Trophoblast cell (in vitro differentiated cells and primary cell): ENCODE measurements at regions not wholly inside any gene's neighbourhood (a gene's known extent, or its start where the extent isn't known, plus 50 kb on each side); places are given as distances from the start of the nearest gene placed in this dataset.

Experiments
- DNase-seq, 2 donors: peaks; one replicate each; pipeline ENCODE4 v3.0.0-alpha.2; 2016
- H2AFZ ChIP-seq: 2 replicates; pipeline ENCODE4 v1.6.1; 2013; ENCODE audit warnings: low read length, moderate library complexity, mild to moderate bottlenecking; ENCODE audit not compliant: insufficient read depth, poor library complexity
- H2AK5ac ChIP-seq: 2 replicates; pipeline ENCODE4 v1.6.1; 2013; ENCODE audit warnings: mild to moderate bottlenecking, low read length
- H2BK120ac ChIP-seq: 2 replicates; pipeline ENCODE4 v1.6.1; 2013; ENCODE audit warnings: low read length, mild to moderate bottlenecking, moderate library complexity; ENCODE audit not compliant: insufficient read depth, poor library complexity
- H2BK12ac ChIP-seq: 2 replicates; pipeline ENCODE4 v1.6.1; 2013; ENCODE audit warnings: mild to moderate bottlenecking, low read length, moderate library complexity
- H2BK5ac ChIP-seq: 2 replicates; pipeline ENCODE4 v1.6.1; 2013; ENCODE audit warnings: low read length, low read depth, moderate library complexity, mild to moderate bottlenecking; ENCODE audit not compliant: poor library complexity
- H3K14ac ChIP-seq: 2 replicates; pipeline ENCODE4 v1.6.1; 2013; ENCODE audit warnings: mild to moderate bottlenecking, low read length
- H3K18ac ChIP-seq: 2 replicates; pipeline ENCODE4 v1.6.1; 2013; ENCODE audit warnings: mild to moderate bottlenecking, low read length
- H3K23ac ChIP-seq: 2 replicates; pipeline ENCODE4 v1.6.1; 2013; ENCODE audit warnings: low read length
- H3K27ac ChIP-seq: 2 replicates; pipeline ENCODE4 v1.5.1; 2013; ENCODE audit warnings: low read depth, mild to moderate bottlenecking, inconsistent platforms, low read length, moderate library complexity
- H3K27me3 ChIP-seq: 2 replicates; pipeline ENCODE4 v1.6.1; 2013; ENCODE audit warnings: inconsistent platforms, mild to moderate bottlenecking, low read length, moderate library complexity; ENCODE audit not compliant: insufficient read depth
- H3K36me3 ChIP-seq, 2 experiments: 1 replicate in 1 of 2; 2 replicates in 1 of 2; pipeline ENCODE4 v1.6.1; 2013; ENCODE audit warnings: low read length in 2 of 2, mild to moderate bottlenecking in 2 of 2, moderate library complexity in 1 of 2; ENCODE audit not compliant: insufficient read depth in 2 of 2, control insufficient read depth in 1 of 2
- H3K4ac ChIP-seq: 2 replicates; pipeline ENCODE4 v1.6.1; 2013; ENCODE audit warnings: low read depth, mild to moderate bottlenecking, low read length, moderate library complexity
- H3K4me1 ChIP-seq, 2 experiments: 1 replicate in 1 of 2; 2 replicates in 1 of 2; pipeline ENCODE4 v1.6.1; 2013; ENCODE audit warnings: low read length in 2 of 2, mild to moderate bottlenecking in 2 of 2, moderate library complexity in 1 of 2; ENCODE audit not compliant: insufficient read depth in 2 of 2, control insufficient read depth in 1 of 2
- H3K4me2 ChIP-seq: 2 replicates; pipeline ENCODE4 v1.6.1; 2013; ENCODE audit warnings: inconsistent platforms, mild to moderate bottlenecking, low read length, moderate library complexity
- H3K4me3 ChIP-seq: 2 replicates; pipeline ENCODE4 v1.5.1; 2013; ENCODE audit warnings: mild to moderate bottlenecking, low read depth, low read length, inconsistent platforms
- H3K79me1 ChIP-seq: one replicate; pipeline ENCODE4 v1.6.1; 2013; ENCODE audit warnings: low read length
- H3K79me2 ChIP-seq: 2 replicates; pipeline ENCODE4 v1.6.1; 2013; ENCODE audit warnings: low read length, mild to moderate bottlenecking; ENCODE audit not compliant: control insufficient read depth, insufficient read depth, poor library complexity
- H3K9ac ChIP-seq: 2 replicates; pipeline ENCODE4 v1.6.1; 2013; ENCODE audit warnings: mild to moderate bottlenecking, low read length
- H3K9me3 ChIP-seq: 2 replicates; pipeline ENCODE4 v1.6.1; 2013; ENCODE audit warnings: low read depth, mild to moderate bottlenecking, control low read depth, inconsistent platforms, low read length; ENCODE audit not compliant: insufficient read depth
- H4K12ac ChIP-seq: 2 replicates; pipeline ENCODE4 v1.6.1; 2013; ENCODE audit warnings: low read depth, mild to moderate bottlenecking, low read length, moderate library complexity
- H4K8ac ChIP-seq: 2 replicates; pipeline ENCODE4 v1.6.1; 2013; ENCODE audit warnings: low read depth, mild to moderate bottlenecking, low read length, moderate library complexity
- H4K91ac ChIP-seq: one replicate; pipeline ENCODE4 v1.6.1; 2013; ENCODE audit warnings: low read depth, mild to moderate bottlenecking, low read length, moderate library complexity
- WGBS: extraction: QIAGEN DNeasy Blood & Tissue Kit; methylation state at CpG from one replicate; pipeline ENCODE4 v1.1.7; 2013; ENCODE audit warnings: missing lambda C conversion rate; ENCODE audit not compliant: insufficient read length, insufficient coverage; ENCODE audit errors: extremely low coverage; 5-methylcytosine and 5-hydroxymethylcytosine counted together

GRCh38 chr2:144268036-144268678, 251.8 kb downstream of the ZEB2 start:
- no peak overlapping the region for H4K12ac ChIP-seq
- H2BK12ac ChIP-seq: no peak overlapping the region
- no peaks in the 10 kb centered on the region for H3K79me1 ChIP-seq
- no peak overlapping the region for H3K4ac ChIP-seq
- WGBS: no CpG with 5 or more reads among the region's 1 CpG
- H3K27me3 ChIP-seq: no peaks in the 10 kb centered on the region
- no peak overlapping the region for H3K4me2 ChIP-seq
- no peak overlapping the region for H2BK5ac ChIP-seq
- H4K91ac ChIP-seq: no peak overlapping the region
- no peak overlapping the region for H2BK120ac ChIP-seq
- H3K4me3 ChIP-seq: no peak overlapping the region
- no peak overlapping the region for H4K8ac ChIP-seq
- H3K9me3 ChIP-seq: no peaks in the 10 kb centered on the region
- no peak overlapping the region for H2AFZ ChIP-seq
- no peak overlapping the region for H3K9ac ChIP-seq
- H3K4me1 ChIP-seq: no peaks in the 10 kb centered on the region
- no peak overlapping the region for H2AK5ac ChIP-seq
- H3K23ac ChIP-seq: no peak overlapping the region
- no peaks in the 10 kb centered on the region for H3K79me2 ChIP-seq
- H3K27ac ChIP-seq: no peak overlapping the region
- no peaks in the 10 kb centered on the region for H3K36me3 ChIP-seq
- H3K18ac ChIP-seq: no peak overlapping the region
- no peak overlapping the region for H3K14ac ChIP-seq
- no peak for DNase-seq

DNA sequence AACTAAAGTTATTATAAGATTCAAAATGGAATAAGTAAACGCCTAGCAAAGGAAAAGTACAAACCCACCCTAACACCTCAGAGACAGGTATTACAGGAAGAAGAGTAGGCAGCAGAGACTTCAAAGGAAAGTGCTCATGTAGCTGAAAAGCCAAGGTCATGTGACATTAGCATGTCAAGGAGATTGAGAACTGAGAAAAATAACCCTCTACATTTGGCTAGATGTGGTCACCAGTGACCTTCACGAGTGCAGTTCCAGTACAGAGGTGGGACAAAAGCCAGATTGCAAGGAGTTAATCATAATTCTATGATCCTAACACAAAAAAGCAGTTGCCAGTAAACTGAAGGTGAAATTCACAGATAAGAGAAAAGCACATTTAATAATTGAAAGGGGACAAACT, 252.7 kb downstream of the ZEB2 start:
- Histone ChIP-seq H2AFZ (no peak overlapping the region), H2BK120ac (no peak overlapping the region), H2BK12ac (no peak overlapping the region), H3K4me1 (no peaks in the 10 kb centered on the region), H3K27me3 (no peaks in the 10 kb centered on the region), H3K4ac (no peak overlapping the region), H3K9me3 (no peaks in the 10 kb centered on the region), H4K8ac (no peak overlapping the region), H4K12ac (no peak overlapping the region), H3K18ac (no peak overlapping the region), H3K27ac (no peak overlapping the region), H3K23ac (no peak overlapping the region), H2AK5ac (no peak overlapping the region), H3K79me2 (no peaks in the 10 kb centered on the region), H4K91ac (no peak overlapping the region), H3K79me1 (no peaks in the 10 kb centered on the region), H3K36me3 (no peaks in the 10 kb centered on the region), H2BK5ac (no peak overlapping the region), H3K4me2 (no peak overlapping the region), H3K14ac (no peak overlapping the region), H3K4me3 (no peak overlapping the region), H3K9ac (no peak overlapping the region)
- DNase-seq: no peak
- WGBS: no CpG with 5 or more reads among the region's 2 CpGs

GRCh38 chr2:144265654-144266053, 254.3 kb downstream of the ZEB2 start:
- H3K4me2 ChIP-seq: no peak overlapping the region
- H2BK12ac ChIP-seq: no peak overlapping the region
- no peak overlapping the region for H3K9ac ChIP-seq
- H3K36me3 ChIP-seq: no peaks in the 10 kb centered on the region
- H4K91ac ChIP-seq: no peak overlapping the region
- no peak overlapping the region for H2AK5ac ChIP-seq
- H3K79me2 ChIP-seq: no peaks in the 10 kb centered on the region
- H2BK120ac ChIP-seq: no peak overlapping the region
- H3K27ac ChIP-seq: no peak overlapping the region
- H2AFZ ChIP-seq: no peak overlapping the region
- H3K4ac ChIP-seq: no peak overlapping the region
- no peak overlapping the region for H3K23ac ChIP-seq
- no peaks in the 10 kb centered on the region for H3K9me3 ChIP-seq
- H4K8ac ChIP-seq: no peak overlapping the region
- no peaks in the 10 kb centered on the region for H3K79me1 ChIP-seq
- no peaks in the 10 kb centered on the region for H3K4me1 ChIP-seq
- no peak overlapping the region for H3K18ac ChIP-seq
- H3K27me3 ChIP-seq: no peaks in the 10 kb centered on the region
- no peak overlapping the region for H3K14ac ChIP-seq
- DNase-seq: no peak
- no peak overlapping the region for H4K12ac ChIP-seq
- no peak overlapping the region for H2BK5ac ChIP-seq
- WGBS: 100% methylated on average over 1 of the region's 3 CpGs
- H3K4me3 ChIP-seq: no peak overlapping the region

GRCh38 chr2:144261966-144262365, 258.0 kb downstream of the ZEB2 start:
- Histone ChIP-seq H3K18ac (no peak overlapping the region), H3K23ac (no peak overlapping the region), H3K9me3 (no peaks in the 10 kb centered on the region), H3K36me3 (no peaks in the 10 kb centered on the region), H3K9ac (no peak overlapping the region), H3K14ac (no peak overlapping the region), H3K27me3 (no peaks in the 10 kb centered on the region), H3K27ac (no peak overlapping the region), H3K4me2 (no peak overlapping the region), H3K79me1 (no peaks in the 10 kb centered on the region), H2BK5ac (no peak overlapping the region), H2AFZ (no peak overlapping the region), H2AK5ac (no peak overlapping the region), H3K79me2 (no peaks in the 10 kb centered on the region), H3K4me1 (no peaks in the 10 kb centered on the region), H2BK120ac (no peak overlapping the region), H4K8ac (no peak overlapping the region), H2BK12ac (no peak overlapping the region), H4K91ac (no peak overlapping the region), H3K4me3 (no peak overlapping the region), H3K4ac (no peak overlapping the region), H4K12ac (no peak overlapping the region)
- DNase-seq: no peak
- WGBS: no CpG with 5 or more reads among the region's 2 CpGs
